Muscle of back (tissue), 3 donors: ENCODE measurements at regions not wholly inside any gene's neighbourhood (a gene's known extent, or its start where the extent isn't known, plus 50 kb on each side); places are given as distances from the start of the nearest gene placed in this dataset.

Experiments used
- DNase-seq, 3 donors: peaks; one replicate each; pipeline versions ENCODE4 v3.0.0 to v3.0.0-alpha.2; 2013

- DNase-seq, result no peak
These were observed 69.6 kb upstream of the ARMC2 start for GRCh38 chr6:108778421-108779186.

- DNase-seq, result no peak
These were observed 68.5 kb upstream of the ARMC2 start for GRCh38 chr6:108779536-108780275.

- no peak for DNase-seq
These were observed 67.4 kb upstream of the ARMC2 start for GRCh38 chr6:108780784-108781183.

DNA sequence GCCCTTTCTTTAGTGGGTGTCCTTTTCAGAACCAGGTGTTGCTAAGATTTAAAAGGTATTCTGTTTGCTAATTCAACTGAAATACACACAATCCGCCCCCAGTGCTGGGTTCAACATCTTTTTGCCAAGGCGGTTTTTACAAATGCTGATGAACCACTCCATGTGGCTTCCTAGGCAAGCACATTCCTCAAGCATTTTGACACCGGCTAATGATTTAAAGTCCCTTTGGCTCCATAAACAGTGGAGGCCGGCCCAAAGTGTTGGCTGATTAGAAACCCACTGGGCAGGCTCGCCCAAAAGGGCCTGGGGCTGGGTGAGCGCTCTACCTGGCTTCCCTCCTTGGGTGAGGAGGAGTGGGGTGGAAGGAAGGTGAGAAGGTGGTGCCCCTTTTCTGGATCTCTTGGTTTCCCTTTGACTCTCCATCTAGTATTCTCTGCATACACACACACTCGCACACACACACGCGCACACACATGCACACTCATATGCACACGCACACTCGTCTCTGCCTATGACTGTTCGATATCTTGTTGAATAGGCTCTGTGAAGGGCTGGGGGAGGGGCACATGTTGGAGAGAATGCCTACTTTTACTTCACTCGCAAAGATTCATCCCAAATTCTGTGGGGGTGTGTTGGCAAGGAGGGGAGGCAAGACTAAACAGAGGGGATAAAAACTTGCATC lies 66.7 kb upstream of the ARMC2 start:
- DNase-seq, result peak in 1 of 3 donors; percentile 18

GRCh38 chr6:108782179-108783041 lies 65.8 kb upstream of the ARMC2 start:
- peak; percentile 74 to 92 (median 87) for DNase-seq

GRCh38 chr6:108785653-108786052 lies 62.6 kb upstream of the ARMC2 start:
- no peak for DNase-seq

GRCh38 chr6:108788416-108788815 lies 59.8 kb upstream of the ARMC2 start:
- DNase-seq, result no peak

DNA sequence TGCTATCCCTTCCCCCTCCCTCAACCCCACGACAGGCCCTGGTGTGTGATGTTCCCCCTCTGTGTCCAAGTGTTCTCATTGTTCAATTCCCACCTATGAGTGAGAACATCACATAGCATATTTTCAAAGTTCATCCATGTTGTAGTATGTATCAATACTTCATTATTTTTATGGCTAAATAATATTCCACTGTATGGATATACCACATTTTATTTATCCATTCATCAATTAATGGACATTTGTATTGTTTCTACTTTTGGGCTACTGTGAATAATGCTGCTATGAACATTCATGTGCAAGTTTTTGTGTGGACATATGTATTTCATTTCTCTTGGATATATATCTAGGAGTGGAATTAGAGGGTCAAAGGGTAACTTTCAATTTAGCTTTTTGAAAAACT lies 58.7 kb upstream of the ARMC2 start:
- no peak for DNase-seq

GRCh38 chr6:108791700-108792099 lies 56.5 kb upstream of the ARMC2 start:
- no peak for DNase-seq

GRCh38 chr6:108793516-108794251 lies 54.5 kb upstream of the ARMC2 start:
- DNase-seq, result no peak

DNA sequence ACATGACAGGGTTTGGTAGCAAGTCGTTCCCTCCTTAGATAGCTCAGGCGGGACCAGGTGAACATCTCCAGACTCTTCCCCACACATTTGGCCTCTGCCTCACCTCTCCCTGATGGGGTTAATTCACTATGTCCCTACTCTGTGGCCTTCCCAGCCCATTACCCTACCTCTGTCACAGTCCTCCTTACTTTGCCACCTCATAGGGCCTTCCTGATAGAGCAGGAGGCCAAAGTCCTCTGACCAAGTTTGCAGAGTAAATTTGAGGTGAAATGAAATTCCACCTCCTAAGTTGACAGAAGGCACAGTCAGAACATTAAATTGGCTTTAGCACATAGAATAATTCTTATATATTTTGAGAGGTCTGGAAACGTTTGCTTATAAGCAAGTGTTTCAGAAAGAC lies 53.1 kb upstream of the ARMC2 start:
- no peak for DNase-seq

GRCh38 chr6:108795814-108796213 lies 52.4 kb upstream of the ARMC2 start:
- DNase-seq, result no peak

GRCh38 chr6:108796875-108797274 lies 51.3 kb upstream of the ARMC2 start:
- DNase-seq, result no peak

- DNase-seq, result no peak
These were observed 50.1 kb upstream of the ARMC2 start for GRCh38 chr6:108797951-108798669.
